ENCODE measurements at regions not wholly inside any gene's neighbourhood (a gene's known extent, or its start where the extent isn't known, plus 50 kb on each side); places are given as distances from the start of the nearest gene placed in this dataset.

GRCh38 chr3:168872826-168873225, 777.1 kb upstream of the GOLIM4 start:
- no peak for DNase-seq (ENCODE audit: low read depth in 1 of 2, low spot score in 1 of 2)
- H3K27me3 ChIP-seq (ENCODE audit: insufficient read depth, poor library complexity, severe bottlenecking), result no peaks in the 10 kb centered on the region
- TF ChIP-seq POLR2AphosphoS5 (IDR thresholded peaks at IDR 0.05; ENCODE audit: low read depth) (no peak), REST (IDR thresholded peaks at IDR 0.05; ENCODE audit: insufficient replicate concordance, low read depth) (no peak), CTCF (IDR thresholded peaks at IDR 0.05; ENCODE audit: insufficient read depth, low read length) (no peak)
- no peak overlapping the region for H3K27ac ChIP-seq (replicated peaks)
- no peak overlapping the region for H3K4me3 ChIP-seq (replicated peaks; ENCODE audit: insufficient read depth, low read length)

GRCh38 chr3:168870892-168871291, 775.2 kb upstream of the GOLIM4 start:
- Histone ChIP-seq H3K27me3 (ENCODE audit: insufficient read depth, poor library complexity, severe bottlenecking) (no peaks in the 10 kb centered on the region), H3K27ac (replicated peaks) (no peak overlapping the region), H3K4me3 (replicated peaks; ENCODE audit: insufficient read depth, low read length) (no peak overlapping the region)
- no peak for DNase-seq (ENCODE audit: low read depth in 1 of 2, low spot score in 1 of 2)
- TF ChIP-seq CTCF (IDR thresholded peaks at IDR 0.05; ENCODE audit: insufficient read depth, low read length) (no peak), SPI1 (IDR thresholded peaks at IDR 0.05; ENCODE audit: borderline replicate concordance, low read depth) (no peak), REST (IDR thresholded peaks at IDR 0.05; ENCODE audit: insufficient replicate concordance, low read depth) (no peak), POLR2AphosphoS5 (IDR thresholded peaks at IDR 0.05; ENCODE audit: low read depth) (no peak), GABPA (IDR thresholded peaks at IDR 0.05; ENCODE audit: low read depth) (no peak)

- no peak overlapping the region for H3K4me3 ChIP-seq (replicated peaks; ENCODE audit: insufficient read depth, low read length)
- DNase-seq (ENCODE audit: low read depth in 1 of 2, low spot score in 1 of 2), result no peak
- no peak overlapping the region for H3K27ac ChIP-seq (replicated peaks)
- no peaks in the 10 kb centered on the region for H3K27me3 ChIP-seq (ENCODE audit: insufficient read depth, poor library complexity, severe bottlenecking)
- TF ChIP-seq GABPA (IDR thresholded peaks at IDR 0.05; ENCODE audit: low read depth), result no peak
- peak; percentile 51 for TF ChIP-seq CTCF (IDR thresholded peaks at IDR 0.05; ENCODE audit: insufficient read depth, low read length)
Observed at GRCh38 chr3:168865022-168865551, 769.4 kb upstream of the GOLIM4 start.

Data from HL-60 (cell line).